ENCODE measurements at regions not wholly inside any gene's neighbourhood (a gene's known extent, or its start where the extent isn't known, plus 50 kb on each side); places are given as distances from the start of the nearest gene placed in this dataset.

DNA sequence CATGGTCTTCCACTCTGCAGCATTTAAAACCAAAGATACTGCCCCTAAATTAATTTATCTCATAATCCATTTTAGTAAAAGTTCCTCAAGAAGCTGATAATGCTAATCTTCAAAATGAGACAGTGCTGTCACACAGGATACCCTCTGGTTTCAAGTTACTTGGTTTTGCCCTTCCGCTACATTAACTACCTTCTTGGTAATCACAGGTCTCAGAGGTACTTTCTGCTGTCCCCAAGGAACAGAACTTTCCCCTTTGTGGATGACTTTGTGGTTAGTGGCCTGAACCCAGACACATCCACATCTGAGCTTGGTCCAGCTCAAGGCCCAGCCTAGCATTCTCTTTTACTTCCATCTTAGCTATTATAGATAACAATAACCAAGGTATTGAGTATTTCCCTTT lies 88.8 kb upstream of the TMEM26 start:
- no peaks in the 10 kb centered on the region for H3K4me1 Mint-ChIP-seq (ENCODE audit: low read depth)
- peaks cover 1% of the 10 kb centered on the region for H3K36me3 Mint-ChIP-seq (ENCODE audit: low read depth)
- DNase-seq (ENCODE audit: low spot score) = no peak
- H3K27me3 Mint-ChIP-seq (ENCODE audit: low read depth) = peaks cover 2% of the 10 kb centered on the region
- H3K4me3 Mint-ChIP-seq (ENCODE audit: unreplicated experiment) = no peak overlapping the region
- H3K9me3 Mint-ChIP-seq (ENCODE audit: low read depth) = peaks cover 5% of the 10 kb centered on the region
- H3K27ac Mint-ChIP-seq (ENCODE audit: unreplicated experiment) = no peak overlapping the region
- TF ChIP-seq, protein P1, sequence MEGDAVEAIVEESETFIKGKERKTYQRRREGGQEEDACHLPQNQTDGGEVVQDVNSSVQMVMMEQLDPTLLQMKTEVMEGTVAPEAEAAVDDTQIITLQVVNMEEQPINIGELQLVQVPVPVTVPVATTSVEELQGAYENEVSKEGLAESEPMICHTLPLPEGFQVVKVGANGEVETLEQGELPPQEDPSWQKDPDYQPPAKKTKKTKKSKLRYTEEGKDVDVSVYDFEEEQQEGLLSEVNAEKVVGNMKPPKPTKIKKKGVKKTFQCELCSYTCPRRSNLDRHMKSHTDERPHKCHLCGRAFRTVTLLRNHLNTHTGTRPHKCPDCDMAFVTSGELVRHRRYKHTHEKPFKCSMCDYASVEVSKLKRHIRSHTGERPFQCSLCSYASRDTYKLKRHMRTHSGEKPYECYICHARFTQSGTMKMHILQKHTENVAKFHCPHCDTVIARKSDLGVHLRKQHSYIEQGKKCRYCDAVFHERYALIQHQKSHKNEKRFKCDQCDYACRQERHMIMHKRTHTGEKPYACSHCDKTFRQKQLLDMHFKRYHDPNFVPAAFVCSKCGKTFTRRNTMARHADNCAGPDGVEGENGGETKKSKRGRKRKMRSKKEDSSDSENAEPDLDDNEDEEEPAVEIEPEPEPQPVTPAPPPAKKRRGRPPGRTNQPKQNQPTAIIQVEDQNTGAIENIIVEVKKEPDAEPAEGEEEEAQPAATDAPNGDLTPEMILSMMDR (IDR thresholded peaks at IDR 0.05) = no peak

DNA sequence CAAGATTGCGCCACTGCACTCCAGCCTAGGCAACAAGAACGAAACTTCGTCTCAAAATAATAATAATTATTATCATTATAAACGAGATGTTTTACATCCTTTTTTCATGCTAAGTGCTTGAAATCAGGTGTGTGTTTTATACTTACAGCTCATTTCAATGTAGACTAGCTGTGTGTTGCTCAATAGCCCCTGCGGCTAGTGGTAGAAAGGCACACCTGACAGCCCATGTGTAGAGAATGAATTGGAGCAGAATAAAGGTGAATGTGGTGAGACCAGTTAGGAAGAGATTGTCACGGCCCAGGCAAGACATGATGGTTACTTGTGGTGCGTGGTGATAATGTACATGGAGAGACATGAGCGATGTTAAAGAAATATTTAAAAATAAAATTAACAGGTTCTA lies 86.7 kb upstream of the TMEM26 start:
- Mint-ChIP-seq H3K9me3 (ENCODE audit: low read depth) (peaks cover 12% of the 10 kb centered on the region), H3K27ac (ENCODE audit: unreplicated experiment) (no peak overlapping the region), H3K4me1 (ENCODE audit: low read depth) (no peaks in the 10 kb centered on the region), H3K36me3 (ENCODE audit: low read depth) (peaks cover 1% of the 10 kb centered on the region), H3K27me3 (ENCODE audit: low read depth) (peaks cover 4% of the 10 kb centered on the region), H3K4me3 (ENCODE audit: unreplicated experiment) (no peak overlapping the region)
- DNase-seq (ENCODE audit: low spot score) = no peak
- TF ChIP-seq, protein P1 (IDR thresholded peaks at IDR 0.05) = no peak

DNA sequence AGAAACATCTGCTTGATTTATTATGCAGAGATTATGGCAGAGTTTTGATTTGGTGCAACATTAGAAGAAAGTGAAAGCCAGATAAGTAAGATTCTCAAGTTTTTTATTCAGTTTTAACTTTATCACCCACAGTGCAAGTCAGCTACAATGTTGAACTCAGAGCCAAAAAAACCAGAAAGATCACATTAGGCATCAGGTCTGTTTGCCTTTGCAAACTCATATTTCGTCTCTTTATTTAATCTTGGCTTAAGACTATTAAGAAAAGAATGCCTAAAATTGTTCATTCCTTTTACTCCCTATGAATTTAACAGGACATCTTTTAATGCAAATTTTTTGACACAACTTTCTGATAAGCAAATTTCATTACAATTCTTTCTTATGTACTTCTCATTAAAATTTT lies 76.0 kb upstream of the TMEM26 start:
- H3K27ac Mint-ChIP-seq (ENCODE audit: unreplicated experiment) = no peak overlapping the region
- no peak for DNase-seq (ENCODE audit: low spot score)
- H3K27me3 Mint-ChIP-seq (ENCODE audit: low read depth) = peaks cover 3% of the 10 kb centered on the region
- H3K4me3 Mint-ChIP-seq (ENCODE audit: unreplicated experiment) = no peak overlapping the region
- no peaks in the 10 kb centered on the region for H3K36me3 Mint-ChIP-seq (ENCODE audit: low read depth)
- H3K4me1 Mint-ChIP-seq (ENCODE audit: low read depth) = peaks cover 5% of the 10 kb centered on the region
- peaks cover 11% of the 10 kb centered on the region for H3K9me3 Mint-ChIP-seq (ENCODE audit: low read depth)
- TF ChIP-seq, protein P1 (IDR thresholded peaks at IDR 0.05) = no peak

DNA sequence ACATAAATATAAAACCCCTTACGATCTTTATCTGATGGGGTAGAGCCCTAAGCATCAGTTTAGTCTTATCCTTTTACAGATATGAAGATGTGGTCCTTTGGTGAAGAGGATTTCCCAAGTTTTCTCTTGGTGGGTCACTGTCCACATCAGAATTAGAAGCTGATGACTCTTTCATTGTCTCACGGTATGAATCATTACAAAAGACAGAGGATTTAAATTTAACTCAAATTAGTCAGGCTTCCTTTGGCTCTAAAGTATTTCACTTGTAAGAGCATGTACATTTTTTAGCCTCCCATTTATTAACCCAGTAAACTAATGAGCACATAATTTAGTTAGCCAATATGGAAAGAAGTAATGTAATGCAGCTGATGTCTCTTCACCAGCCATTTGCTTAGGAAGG lies 49.9 kb upstream of the TMEM26 start:
- Mint-ChIP-seq H3K27me3 (ENCODE audit: low read depth) (peaks cover 11% of the 10 kb centered on the region), H3K4me3 (ENCODE audit: unreplicated experiment) (no peak overlapping the region), H3K4me1 (ENCODE audit: low read depth) (no peaks in the 10 kb centered on the region), H3K9me3 (ENCODE audit: low read depth) (no peaks in the 10 kb centered on the region), H3K36me3 (ENCODE audit: low read depth) (peaks cover 1% of the 10 kb centered on the region), H3K27ac (ENCODE audit: unreplicated experiment) (no peak overlapping the region)
- TF ChIP-seq, protein P1 (IDR thresholded peaks at IDR 0.05) = no peak
- no peak for DNase-seq (ENCODE audit: low spot score)

Measured in chondrocyte (in vitro differentiated cells).